ENCODE measurements at regions not wholly inside any gene's neighbourhood (a gene's known extent, or its start where the extent isn't known, plus 50 kb on each side); places are given as distances from the start of the nearest gene placed in this dataset.
A peak's percentile ranks its signal among the peaks of the same experiment; 100 is the strongest.
"Not testable (repeated sequence)": the region's sequence is repeated elsewhere in the genome, so short reads cannot be mapped to it uniquely, and the experiment has no call there.

DNA sequence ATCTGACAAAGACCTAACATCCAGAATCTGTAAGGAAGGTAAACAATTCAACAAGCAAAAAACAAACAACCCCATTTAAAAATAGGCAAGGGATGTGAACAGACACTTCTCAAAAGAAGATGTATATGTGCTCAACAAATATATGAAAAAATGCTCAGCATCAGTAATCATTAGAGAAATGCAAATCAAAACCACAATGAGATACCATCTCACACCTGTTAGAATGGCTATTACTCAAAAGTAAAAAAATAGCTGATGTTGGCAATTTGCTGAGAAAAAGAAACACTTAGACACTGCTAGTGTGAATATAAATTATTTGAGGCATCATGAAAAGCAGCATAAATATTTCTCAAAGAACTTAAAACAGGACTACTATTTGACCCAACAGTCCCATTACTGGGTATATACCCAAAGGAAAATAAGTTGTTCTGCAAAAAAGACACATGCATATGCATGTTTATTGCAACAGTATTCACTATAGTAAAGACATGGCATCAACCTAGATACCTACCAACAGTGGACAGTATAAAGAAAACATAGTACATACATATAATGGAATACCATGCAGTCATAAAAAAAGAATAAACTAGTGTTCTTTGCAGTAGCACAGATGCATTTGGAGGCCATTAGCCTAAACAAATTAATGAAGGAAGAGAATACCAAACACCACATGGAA lies 980.1 kb downstream of the KCNMA1 start:
- no peak for DNase-seq

DNA sequence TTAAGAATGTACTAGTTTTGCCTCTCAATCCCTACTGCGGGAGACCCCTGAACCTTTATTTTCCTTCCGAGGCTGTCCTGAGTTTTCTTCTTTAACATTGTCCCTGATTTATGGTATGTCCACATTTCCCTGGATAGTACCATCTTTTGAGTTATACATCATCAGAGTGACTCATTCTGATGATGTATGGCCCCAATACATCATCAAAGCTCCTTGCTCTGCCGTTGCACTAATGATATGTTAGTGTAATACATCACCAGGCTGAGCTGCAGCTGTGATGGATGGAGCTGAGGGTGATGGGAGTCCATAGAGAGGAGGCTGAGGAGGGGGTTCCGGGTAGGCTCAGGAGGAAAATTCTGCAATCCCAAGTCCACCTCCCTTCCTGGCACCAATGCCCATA lies 986.5 kb downstream of the KCNMA1 start:
- DNase-seq = no peak

DNA sequence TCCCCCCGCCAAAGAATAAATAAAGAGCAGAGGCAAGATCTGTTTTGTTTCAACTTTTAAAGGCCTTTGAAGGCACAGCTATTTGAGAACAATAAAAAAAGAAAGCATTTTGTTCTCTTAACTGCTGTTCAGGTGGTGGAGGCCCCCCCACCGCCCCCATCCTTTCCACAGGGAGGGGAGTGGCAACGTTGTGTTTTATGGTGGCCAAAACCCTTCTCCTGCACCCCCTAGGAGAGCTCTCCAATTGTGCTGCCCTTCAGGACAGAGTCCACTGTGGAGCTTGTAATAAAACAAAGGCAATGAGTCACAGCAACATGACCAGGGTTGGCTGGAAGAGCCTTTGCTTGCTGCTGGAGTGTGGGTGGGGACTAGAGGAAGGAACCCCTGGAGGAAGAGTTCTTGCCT lies 987.9 kb downstream of the KCNMA1 start:
- DNase-seq = no peak

DNA sequence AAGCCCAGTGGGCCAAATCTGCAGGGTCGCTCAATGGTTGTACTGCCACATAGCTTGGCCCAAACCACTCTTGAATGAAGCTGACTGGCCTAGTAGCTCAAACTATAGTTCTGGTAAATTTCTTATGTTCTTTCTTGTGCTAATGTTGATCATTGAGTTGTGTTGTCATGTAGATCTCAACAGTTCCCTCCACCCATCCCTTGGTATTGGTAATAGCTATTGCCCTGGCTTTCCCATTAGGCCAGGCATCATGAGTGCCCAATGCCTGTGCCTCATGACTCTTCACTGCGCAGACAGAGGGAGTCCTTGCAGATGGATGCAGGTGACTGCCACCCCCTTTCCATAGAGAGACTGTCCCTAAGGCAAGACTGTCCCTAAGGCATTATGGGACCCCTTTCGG lies 988.4 kb downstream of the KCNMA1 start:
- no peak for DNase-seq

DNA sequence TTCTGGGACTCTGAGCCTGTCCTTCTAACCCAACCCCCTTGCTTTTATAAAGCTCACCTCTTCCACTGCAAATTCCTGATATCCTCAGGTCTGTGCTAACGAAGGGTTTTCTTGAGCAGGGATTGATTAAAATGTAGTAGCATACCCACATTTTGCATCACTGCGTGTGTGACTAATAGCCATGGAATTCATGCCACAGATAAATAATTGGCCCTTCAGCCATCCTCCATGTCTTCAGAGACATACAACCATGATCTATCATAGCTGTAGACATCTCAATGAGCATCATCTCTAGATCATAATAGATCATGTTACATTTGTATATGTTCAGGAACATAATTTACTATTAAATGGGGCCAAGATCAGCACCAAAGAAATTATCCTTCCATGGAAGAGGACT lies 990.3 kb downstream of the KCNMA1 start:
- no peak for DNase-seq

DNA sequence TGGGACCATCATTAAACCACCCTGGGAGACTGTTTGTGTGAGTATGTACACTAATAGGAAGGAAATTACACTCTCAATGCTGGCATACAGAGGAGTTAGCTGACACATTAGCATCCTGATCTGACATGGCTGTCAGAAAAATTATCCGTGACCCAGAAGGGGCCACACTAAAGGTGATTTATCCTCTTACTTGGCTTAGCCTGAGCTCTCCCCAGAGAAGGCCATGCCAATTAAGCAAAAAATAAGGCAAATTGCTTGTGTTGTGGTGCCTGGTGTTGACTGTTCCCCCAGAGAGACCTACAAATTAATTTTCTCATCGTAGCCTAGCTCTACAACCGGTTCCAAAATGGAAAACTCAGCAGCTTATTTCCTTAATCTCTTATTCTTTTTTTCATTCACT lies 992.3 kb downstream of the KCNMA1 start:
- no peak for DNase-seq

DNA sequence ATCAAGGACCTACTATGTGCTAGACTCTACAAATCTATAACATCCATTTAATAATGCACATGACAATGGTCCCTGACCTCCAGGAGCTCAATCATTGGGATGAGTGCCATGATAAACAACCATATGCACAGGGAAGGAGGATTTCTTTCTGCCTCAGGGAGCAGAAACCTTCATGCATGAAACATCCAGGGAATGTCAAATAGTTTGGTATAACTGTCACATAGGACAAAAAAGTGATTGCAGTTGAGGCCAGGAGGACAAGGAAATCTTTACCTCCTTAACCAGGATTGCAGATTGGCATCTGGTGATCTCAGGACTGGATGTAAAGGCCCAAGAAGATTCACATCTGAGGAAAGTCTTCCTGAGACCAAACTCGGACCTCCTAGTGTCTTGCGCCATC lies 993.1 kb downstream of the KCNMA1 start:
- DNase-seq = no peak

DNA sequence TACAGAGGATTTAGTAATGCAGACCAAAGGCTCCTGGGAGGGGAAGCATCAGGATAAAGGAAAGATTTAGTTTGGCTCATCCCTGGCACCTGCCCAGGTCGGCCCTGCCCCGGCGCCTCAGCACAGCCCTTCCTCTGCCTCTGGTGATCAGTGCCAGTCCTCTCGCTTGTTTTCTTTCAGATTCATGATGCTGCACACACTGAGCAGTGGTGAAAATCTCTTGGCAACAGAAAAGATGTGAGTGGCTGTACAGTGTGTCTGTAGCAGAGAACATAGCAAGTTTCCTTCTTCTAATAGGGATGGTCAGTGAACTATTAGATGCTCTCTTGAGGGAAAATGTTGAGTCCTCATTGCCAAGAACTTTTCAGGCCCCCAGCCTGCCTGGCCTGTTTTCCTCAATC lies 994.1 kb downstream of the KCNMA1 start:
- DNase-seq = peak; percentile 50

DNA sequence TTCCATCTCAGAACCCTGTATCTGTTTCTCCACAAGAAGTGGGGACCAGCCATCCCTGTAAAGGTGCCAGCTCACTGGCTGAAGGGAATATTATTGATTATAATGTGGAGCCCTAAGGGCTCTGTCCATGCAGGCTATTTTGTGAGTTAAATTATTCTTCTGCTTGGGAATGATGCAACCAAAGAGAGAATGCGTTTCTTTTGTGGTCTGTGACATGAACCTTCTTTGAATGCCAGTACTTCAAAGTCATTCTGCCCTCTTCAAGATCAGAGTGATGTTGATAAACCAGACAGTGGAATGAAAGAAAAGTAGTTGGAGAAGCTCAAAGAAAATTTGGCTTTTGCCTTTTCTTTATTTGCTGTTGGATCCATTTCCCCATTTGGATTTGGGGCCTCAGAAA lies 995.2 kb downstream of the KCNMA1 start:
- DNase-seq = no peak

DNA sequence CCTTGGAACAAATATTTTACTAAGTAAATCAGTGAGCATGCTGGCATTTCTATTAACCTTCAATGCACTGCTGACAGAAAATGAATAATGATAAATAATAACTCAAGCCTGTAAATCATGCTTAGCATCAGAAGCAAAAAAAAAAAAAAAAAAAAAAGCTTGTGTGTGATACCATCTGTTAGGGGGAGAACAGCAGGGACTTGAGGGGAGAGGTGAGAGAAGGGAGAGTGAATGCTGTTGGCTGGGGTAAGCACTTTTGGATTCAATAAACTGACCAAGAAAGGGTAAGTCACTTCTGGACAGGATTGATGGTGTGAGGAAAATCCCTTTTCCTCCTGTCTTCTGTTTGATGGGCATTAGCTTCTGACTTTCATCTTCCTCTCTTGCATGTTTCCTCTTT lies 996.4 kb downstream of the KCNMA1 start:
- DNase-seq = no peak

DNA sequence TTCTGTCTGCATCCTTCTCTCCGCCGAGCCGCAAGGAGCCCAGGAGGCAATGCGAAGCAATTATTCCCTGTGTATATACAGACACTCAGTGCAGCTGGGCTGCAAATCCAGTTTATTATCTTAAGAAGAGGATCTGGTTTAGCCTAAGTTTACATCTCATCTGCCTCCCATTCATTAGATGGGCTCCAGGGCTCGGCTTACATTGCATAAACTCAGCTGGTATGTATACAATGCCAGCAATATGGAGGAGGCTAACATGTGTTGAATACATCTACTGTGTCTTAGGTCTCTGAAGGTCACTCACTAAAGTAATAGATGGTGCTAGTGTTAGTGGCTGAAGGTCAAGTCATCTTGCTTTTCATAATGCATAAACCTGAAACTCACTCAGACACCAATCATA lies 996.8 kb downstream of the KCNMA1 start:
- DNase-seq = no peak

DNA sequence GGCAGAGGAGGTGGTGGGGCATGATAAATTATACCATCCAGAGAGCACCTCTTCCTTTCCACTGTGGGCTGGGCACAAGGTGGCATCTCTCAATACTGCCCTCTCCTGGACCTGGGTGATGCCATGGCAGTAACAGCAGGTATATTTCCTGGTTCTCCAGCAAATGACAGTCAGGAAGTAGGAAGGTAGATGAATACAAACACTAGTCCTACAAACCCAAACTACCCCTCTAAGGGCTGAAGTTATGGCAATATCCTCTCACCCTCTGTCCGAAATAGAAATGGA lies 1004.9 kb downstream of the KCNMA1 start:
- peak; percentile 75 for DNase-seq

DNA sequence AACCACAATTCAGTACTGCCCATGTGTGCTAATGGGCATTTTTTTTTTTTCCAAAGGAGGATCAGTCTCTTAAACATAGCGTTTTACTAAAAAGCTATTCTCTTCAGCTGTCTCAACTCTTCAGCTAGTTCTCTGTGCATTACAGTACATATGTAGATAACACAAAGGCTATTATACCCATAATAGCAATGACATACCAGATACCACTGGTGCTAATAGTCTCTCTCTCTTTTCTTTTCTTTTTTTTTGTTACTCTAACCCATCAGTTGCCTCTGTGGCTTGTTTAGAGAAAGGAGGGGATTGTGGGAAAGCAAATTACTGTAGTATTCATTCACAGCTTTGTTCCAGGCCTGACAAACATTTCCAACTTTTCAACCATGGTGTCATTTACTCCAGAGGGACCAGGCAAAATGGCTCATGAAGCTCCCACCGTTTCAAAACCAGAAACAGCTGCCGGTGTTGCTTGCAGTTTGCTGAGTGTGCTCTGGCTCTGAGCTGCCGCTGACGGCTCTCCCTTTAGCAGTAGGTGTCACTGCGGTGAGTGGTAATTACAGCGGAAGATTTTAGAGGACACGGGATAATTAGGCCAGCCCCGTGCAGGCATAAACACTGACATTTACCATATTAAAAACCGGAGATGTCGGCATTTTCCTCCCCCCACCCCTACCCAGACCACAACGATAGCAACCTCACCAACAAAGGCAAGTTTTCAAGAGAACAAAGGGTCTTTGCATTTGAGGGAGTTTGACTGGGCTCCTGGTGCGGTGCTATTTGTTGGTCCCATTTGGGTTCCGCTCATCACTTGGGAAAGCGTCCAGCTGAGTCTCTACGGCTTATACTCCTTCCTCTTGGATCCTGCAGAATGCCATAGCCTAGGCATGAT lies 1005.5 kb downstream of the KCNMA1 start:
- peak; percentile 36 for DNase-seq

DNA sequence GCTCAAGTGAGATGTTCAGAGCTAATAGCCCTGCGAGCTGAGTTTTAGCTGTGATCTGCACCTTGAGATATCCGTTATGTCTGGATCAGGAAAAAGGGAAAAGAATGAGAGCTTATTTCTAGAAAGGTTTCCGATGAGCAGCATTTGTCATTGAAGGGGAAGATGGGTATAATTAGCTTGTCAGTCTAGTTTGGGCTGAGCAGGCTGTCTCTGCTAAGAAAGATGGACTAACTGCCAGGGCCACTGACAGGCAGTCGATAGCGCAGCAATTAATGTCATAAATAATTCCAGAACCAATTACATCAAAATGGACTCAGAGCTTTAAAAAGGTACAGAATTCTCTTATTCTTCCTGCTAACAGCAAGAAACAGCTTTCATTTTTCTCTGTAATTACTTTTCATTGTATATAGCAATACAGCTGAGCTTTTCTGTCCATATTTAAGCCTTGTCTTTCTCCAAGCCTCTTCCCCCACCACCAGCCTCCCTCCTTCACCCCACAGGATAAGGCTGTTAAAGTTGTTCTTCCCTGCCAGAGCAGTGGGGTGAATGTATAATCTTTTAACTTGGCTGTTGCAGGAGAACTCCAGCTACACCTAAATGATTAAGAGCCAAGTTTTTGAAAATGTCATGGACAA lies 1006.5 kb downstream of the KCNMA1 start:
- no peak for DNase-seq

DNA sequence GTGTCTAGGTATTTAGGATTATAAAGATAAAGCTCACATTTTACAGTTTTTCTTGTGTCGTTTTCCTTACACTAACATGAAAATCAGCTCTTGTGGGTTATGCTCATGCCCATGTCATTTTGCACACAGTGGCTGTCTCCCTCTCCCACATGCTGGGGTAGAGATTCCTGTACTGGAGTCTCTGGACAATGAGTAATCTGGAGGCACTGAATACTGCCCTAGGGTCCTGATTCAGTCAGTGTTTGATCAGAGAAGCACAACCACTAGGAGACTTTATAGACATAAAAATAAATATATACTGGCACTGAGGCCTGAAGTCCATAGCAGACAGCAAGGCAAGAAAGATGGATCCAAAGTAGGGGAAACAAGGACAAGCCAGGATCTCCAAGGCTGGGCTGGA lies 1008.8 kb downstream of the KCNMA1 start:
- no peak for DNase-seq

DNA sequence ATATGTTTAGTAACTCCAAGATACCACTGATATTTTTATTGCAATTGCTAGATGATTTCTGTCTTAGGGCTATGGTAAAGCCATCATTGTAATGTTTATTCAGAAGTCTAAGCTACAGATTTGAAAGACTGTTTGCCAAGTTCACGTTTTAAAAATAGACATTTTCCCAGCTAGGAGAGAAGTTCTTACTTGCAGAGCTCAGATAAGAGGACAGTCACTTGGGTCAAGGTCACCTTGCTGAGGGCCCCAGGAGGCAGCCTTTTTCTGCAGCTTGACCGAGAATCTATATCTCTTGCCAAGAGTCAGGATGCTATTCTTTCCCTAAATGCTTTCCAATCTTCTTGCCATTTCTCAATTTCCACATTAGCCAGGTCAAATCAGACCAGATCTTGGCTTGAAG lies 1011.2 kb downstream of the KCNMA1 start:
- no peak for DNase-seq

DNA sequence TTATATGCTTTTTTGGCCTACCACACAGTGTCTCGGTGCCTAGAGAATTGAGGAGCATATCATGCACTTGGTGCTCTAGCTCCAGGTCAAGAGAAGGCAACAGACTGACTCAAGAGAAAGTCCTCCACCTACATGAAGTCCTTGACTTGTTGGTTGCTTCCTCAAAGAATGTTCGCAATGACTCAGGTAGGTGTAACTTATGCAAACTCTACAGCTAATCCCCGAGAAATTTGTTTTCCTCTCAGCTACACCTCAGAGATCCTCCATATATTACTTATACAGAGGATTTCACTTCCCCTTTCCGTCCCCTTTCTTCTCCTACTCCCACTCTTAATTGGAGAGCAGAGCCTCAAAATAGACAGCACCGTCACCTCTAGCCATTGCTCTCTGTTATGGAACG lies 1013.1 kb downstream of the KCNMA1 start:
- no peak for DNase-seq

DNA sequence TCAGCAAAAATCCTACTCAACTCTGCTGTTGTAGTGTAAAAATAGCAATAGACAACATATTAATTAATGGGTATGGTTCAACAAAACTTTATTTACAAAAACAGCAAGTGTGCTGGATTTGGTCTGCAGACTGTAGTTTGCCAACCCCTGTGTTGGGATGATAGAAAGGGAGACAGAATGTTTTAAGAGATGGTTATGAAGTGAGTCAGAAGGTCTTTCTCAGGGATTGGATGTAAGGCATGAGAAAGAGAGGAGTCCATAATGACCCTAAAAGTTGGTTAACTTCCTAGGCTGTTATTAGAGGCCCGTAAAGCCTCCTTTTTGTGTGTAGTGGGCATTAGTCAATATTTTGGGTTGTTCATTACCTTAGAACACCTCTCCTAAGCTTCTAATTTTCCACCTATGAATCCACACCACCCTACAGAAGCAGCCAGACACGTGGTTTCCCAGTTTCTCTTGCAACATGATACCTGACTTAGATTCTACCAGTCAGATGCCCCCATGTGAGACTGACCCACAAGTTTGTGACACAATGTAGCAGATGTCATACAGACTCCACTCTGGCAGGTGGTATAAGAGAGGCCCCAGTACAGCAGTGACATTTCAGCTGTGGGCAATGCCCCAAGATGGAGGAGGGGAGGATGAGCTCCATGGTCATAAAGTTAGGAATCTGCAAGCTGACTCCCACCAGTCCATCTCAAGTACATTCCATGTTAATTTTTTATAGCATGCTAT lies 1015.6 kb downstream of the KCNMA1 start:
- no peak for DNase-seq

DNA sequence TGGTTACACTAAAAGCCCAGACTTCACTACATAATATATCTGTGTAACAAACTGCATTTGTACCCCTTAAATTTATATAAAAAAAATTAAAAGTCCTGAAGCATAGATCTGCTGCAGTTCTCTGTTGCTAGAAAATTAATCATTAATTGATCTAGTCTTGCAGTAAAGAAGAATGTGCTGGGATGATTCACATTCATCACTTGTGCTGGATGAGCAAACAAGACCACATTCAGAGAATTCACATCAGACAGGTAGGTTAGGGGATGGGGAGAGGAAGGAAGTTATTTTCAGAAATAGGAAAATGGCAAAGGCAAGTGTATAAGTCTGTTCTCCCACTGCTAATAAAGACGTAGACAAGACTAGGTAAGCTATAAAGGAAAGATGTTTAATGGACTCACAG lies 1019.0 kb downstream of the KCNMA1 start:
- DNase-seq = no peak

DNA sequence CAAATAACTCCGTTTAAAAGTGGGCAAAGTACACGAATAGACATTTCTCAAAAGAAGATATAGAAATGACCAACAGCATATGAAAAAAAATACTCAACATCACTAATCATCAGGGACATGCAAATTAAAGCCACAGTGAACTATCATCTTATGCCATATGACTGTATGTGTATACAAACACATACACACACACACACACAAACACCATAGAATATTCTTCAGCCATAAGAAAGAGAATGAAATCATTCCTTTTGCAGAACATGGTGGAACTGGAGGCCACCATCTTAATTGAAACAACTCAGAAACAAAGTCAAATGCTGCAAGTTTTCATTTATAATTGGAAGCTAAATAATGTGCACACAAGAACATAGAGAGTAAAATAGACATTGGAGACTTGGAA lies 1019.4 kb downstream of the KCNMA1 start:
- no peak for DNase-seq

DNA sequence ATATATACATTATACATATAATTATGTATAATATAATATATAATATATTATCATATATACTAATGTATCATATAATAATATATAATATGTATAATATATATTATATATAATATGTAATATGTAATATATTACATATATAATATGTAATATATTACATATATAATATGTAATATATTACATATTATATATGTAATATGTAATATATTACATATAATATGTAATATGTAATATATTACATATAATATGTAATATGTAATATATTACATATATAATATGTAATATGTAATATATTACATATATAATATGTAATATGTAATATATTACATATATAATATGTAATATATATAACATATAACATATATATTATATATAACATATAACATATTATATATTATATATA lies 1020.9 kb downstream of the KCNMA1 start:
- DNase-seq = not testable (repeated sequence)

DNA sequence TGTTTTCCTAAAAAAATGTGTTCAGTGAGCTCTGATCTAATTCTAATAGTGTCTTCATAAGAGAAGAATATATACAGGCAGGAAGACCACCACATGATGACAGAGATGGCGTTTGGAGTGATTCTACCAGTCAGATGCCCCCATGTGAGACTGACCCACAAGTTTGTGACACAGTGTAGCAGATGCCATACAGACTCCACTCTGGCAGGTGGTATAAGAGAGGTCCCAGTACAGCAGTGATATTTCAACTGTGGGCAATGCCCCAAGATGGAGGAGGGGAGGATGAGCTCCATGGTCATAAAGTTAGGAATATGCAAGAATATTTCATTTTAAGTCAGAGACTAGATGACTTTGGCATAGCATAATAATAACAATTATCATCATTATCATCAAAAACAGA lies 1022.6 kb downstream of the KCNMA1 start:
- no peak for DNase-seq
